ENCODE measurements at regions not wholly inside any gene's neighbourhood (a gene's known extent, or its start where the extent isn't known, plus 50 kb on each side); places are given as distances from the start of the nearest gene placed in this dataset.

DNA sequence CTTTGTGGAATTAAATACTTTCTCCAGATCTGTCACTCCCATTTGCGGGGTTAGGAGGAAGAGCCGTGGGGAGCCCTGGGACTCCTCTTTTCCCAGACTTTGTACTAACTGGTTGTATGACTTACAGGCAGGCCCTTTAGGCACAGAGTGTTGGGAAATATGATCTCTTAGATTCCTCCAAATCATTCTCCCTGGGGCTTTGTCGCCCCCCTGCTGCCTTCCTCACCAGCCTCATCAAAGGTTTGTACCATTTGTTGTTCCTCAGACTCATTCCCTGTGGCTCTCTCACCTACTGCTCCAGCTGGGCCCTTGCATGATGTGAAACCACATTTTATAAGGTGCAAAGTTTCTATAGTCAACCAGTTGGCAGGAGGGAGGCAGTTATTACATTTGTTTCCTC is 56.4 kb downstream of the CRYGS start:
- DNase-seq = no peak

- DNase-seq = no peak
These were observed 57.1 kb downstream of the CRYGS start for GRCh38 chr3:186487037-186487436.

- no peak for DNase-seq
These were observed 60.4 kb downstream of the CRYGS start for GRCh38 chr3:186483611-186484340.

- DNase-seq = no peak
These were observed 62.7 kb downstream of the CRYGS start for GRCh38 chr3:186481526-186481925.

DNA sequence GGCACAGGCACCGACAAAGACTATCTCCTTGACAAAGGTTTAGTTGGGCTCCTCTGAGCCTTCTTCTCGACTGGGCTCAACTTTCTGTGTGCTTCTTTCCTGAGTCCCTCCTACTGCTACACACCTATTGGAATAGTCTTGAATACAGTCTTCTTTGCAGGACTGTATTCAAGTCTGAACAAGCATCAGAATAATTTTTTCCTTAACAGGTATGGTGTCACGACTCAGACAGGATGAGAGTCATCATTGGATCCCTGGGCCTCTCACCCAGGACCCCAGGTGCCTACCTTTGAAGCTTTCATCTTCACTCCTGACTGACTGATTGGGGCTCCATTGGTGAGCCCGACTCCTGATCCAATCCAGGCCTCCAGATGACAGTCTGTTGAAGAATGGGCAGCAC is 66.3 kb downstream of the CRYGS start:
- DNase-seq = no peak

DNA sequence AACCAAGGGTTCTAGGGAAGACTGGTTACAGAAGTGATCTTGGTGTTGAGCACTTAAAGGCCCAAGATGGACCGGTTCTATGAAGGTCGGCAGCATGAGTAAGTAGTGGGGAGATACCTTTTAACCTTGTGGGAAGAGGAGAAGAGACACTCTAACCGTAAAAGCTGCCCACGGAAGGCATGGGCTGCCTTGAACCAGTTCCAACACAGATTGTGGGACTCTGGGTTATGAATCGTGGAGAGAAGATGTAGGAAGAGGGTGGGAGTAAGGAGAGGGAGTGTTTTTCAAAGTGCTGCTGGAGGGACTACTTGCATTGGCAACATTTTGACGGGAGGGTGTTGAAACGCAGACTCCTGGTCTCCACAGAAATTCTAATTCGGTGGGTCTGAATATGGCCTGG is 67.1 kb downstream of the CRYGS start:
- DNase-seq = no peak

GRCh38 chr3:186476541-186476940 is 67.6 kb downstream of the CRYGS start:
- DNase-seq = no peak

GRCh38 chr3:186476044-186476468 is 68.1 kb downstream of the CRYGS start:
- no peak for DNase-seq

DNA sequence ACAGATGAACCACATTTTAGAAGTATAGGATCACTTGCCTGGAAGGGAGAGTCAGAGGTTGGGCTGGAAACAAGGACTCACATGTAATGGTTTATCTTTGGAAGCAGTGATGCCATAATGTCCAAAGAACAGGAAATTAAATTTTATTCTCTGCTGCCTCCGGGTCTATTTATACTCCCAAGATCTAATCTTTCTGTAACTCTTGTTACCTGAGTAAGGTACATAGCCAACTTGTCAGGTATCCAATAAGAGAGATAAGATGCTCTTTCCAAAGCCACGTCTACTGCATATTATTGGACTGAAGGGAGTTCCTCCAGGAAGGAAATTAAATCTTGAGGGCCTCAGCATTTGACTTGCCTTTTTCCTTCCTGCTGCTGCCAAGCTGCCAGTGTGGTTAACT is 71.0 kb downstream of the CRYGS start:
- no peak for DNase-seq

GRCh38 chr3:186472456-186473008 is 71.6 kb downstream of the CRYGS start:
- no peak for DNase-seq

GRCh38 chr3:186471771-186472170 is 72.4 kb downstream of the CRYGS start:
- no peak for DNase-seq

- no peak for DNase-seq
These were observed 74.7 kb downstream of the CRYGS start for GRCh38 chr3:186469525-186469924.

- peak; percentile 37 for DNase-seq
These were observed 76.2 kb downstream of the CRYGS start for GRCh38 chr3:186467969-186468368.

GRCh38 chr3:186466391-186466974 is 77.7 kb downstream of the CRYGS start:
- DNase-seq = peak; percentile 3

DNA sequence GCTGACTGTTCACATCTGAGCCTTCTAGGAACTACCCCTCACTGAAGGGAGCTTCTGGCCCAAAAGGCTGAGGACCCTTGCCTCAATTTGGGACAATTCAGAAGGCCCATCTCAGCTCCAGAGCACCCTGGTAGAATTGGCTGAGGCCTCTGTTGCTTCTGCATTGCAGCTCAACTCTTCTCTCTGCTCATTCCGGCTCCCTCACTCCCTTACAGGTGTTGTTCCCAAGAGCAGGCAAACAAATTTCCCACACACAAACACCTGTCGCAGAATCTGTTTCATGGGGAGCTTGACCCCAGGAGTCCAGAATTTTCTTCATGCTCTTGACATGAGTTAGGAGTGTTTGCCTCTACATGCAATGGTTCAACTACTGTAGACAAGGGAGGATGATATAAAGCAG is 78.7 kb downstream of the CRYGS start:
- no peak for DNase-seq

DNA sequence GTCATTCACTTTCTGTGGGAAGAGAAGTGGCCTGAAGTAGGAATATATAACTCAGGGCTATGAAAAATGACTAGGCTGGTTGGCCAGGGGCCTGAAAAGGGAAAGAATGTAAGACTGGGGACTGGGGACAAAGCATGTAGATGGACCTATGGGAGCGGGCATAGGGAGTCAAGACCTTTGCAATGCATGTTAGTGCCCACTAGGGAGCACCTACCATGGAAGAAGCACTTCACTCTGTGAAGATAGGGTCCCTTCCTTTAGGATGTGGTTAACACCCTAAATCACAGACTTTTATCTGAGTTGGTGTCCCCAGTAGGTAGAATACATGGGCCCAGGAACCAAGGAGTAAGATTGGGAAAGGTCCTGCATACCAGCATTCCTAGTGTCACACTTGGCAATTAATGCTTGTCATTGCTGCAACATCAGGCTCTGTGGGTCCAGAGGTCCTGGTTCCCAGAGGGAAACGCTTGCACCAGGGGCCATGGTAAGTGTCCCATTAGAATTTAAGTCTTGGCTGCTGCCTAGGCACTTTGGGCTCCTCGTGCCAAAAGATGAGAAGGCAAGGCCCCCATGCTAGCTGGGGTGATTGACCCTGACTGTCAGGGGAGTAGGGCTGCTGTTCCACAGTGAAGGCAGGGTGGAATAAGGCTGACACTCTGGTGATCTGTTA is 79.6 kb downstream of the CRYGS start:
- DNase-seq = peak; percentile 5

DNA sequence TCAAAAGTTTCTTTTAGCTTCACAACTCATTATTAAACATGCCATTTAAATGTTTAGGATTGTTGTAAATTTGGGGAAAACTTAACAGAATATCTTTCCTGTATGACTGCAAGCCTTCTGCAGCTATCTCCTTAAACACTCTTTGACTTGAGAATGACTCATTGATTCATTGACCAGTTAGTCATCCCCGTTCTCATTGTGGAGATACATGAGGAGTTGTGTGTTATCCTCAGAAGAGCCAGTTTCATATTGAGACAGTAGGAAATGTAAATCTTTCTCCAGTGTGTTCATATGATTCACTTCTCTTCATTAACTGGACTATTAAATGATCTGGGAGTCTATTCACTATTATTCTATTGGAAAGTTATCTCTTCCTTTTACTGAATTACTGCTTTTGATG is 83.0 kb downstream of the CRYGS start:
- peak; percentile 47 for DNase-seq

DNA sequence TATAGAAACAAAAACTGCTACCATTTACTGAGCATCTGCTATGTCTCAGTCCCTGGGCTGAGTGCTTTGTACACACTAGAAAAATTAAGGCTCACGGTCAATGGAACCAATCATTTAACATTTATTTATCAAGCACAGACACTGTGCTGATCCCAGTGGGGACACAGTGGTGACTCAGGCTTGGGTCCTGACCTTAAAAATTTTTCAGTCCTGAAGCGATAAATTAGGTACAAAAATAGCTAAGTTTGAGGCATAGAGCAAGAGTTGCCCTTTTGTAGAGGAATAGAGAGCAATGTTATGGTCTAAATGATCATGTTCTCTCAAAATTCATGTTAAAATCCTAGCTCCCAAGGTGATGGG is 85.1 kb downstream of the CRYGS start:
- no peak for DNase-seq

DNA sequence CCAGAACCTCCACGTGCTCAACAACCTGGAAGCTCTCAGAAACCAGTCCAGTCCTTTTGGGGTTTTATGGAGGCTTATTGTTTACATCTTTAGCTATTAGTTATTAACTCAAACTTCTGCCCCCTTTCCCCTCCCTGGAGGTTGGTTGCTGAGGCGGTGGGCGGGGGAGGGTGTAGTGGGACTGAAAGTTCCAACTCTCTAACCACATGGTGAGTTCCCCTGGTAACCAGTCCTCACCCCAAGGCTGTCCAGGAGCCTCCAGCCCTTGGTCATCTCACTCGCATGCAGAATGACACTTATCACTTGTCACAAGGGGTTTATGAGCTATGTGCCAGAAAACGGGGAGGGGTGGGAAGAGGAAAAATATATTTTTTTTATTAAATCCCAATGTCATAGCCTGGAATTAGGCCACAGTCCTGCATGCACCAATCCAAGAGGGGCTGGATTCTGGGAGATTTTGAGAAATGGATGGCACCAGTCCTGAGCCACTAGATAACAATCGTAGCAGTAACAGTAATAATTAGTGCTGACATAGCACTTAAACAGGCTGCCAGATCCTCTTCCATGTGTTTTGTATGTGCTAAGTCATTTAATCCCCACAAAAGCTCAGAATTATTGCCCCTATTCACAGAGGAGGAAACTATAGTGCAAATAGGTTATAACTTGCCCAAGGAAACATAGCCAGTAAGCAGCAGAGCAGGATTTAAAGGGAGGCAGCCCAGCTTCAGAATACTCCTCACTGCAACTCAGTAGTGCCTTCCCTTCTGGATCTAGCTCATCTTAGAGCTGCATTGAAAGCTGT is 85.7 kb downstream of the CRYGS start:
- no peak for DNase-seq

DNA sequence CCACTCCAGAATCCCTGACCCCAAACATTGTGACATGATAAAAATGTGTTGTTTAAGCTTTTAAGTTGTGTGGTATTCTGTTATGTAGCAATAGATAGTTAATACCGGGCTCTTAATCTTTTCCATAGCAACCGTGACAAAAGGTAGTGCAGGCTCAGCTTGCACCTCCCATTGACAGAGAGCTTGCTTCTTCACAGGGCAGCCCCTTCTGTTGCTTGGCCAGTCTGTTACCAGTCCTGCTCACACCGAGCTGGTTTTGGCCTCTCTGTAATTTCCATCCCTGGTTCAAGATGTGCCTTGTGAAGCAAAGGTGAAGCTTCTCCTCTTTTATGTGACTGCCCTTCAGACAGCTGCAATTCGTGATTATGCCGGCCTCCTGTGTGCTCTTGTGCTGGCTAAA is 86.9 kb downstream of the CRYGS start:
- DNase-seq = no peak

DNA sequence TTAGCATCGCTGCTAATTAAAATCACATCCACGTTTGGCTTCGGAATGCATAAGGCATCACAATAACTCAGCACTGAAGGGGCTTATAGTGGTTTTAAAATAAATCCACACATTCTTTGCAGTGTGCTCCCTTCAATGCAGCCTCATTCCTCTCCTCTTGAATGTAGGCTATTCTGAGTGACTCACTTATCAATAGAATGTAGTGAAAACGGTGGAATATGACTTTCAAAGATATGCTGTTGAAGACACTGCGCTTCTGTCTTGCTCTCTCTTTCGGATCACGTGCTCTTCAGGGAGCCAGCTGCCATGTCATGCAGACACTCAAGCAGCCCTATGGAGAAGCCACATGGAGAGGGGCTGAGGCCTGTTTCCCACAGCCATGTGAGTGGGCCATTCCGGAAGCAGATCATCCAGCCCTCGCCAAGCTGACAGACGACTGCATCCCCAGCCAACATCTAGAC is 87.4 kb downstream of the CRYGS start:
- DNase-seq = no peak

DNA sequence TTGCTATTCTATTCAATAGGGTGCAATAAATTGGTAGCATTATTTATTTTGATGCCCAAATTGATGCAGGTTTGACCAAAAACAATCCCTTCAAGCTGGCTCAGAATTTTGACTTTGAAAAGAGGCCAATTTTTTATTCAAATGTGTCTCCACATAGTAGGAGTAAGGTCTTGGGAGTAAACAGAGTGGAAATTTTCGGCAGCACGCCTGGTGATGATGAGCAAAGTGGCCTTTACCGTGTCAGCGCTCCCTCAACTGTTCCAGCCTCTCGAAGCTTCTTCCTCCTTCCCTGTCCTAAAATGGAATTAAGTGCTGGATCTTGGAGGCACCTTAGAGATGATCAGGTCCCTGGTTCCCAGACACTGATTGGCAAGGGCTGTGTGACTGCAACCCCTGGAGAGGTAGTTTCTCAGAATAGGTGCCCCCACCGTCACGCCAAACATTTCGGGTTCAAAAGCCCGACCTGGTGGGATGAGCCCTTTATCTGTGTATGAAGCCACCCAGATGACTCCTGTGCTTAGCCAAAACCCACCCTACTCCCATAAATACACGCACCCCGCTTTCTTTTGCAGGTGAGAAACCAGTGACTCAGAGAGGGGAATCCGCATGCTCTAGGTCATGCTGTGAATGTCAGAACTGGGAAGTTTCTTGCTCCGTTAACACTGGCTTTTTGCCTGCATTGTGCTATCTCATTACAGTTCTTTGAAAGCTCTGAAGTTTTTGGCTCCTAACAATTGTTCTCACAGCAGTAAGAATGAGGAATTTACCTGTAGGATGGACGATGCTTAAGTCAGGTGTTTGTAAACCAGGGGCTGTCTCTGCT is 89.1 kb downstream of the CRYGS start:
- DNase-seq = no peak

Measured in DMS53 (cell line).